NCI-H2029 (cell line): ENCODE measurements at regions not wholly inside any gene's neighbourhood (a gene's known extent, or its start where the extent isn't known, plus 50 kb on each side); places are given as distances from the start of the nearest gene placed in this dataset.

Source experiments
- DNase-seq: peaks from one replicate; lab custom pipeline; 2025; lab: John Stamatoyannopoulos, UW

- no peak for DNase-seq
Observed at GRCh38 chr13:99640260-99640659, 139.0 kb downstream of the TM9SF2 start.

- DNase-seq: no peak
Observed at GRCh38 chr13:99639126-99639525, 137.9 kb downstream of the TM9SF2 start.

- no peak for DNase-seq
Observed at GRCh38 chr13:99636728-99637353, 135.6 kb downstream of the TM9SF2 start.

GRCh38 chr13:99636306-99636705 lies 135.0 kb downstream of the TM9SF2 start:
- no peak for DNase-seq

GRCh38 chr13:99634672-99635071 lies 133.4 kb downstream of the TM9SF2 start:
- DNase-seq: no peak

- no peak for DNase-seq
Observed at GRCh38 chr13:99630269-99630898, 129.1 kb downstream of the TM9SF2 start.

GRCh38 chr13:99629641-99630040 lies 128.4 kb downstream of the TM9SF2 start:
- DNase-seq: no peak

GRCh38 chr13:99628442-99628841 lies 127.2 kb downstream of the TM9SF2 start:
- no peak for DNase-seq

- DNase-seq: no peak
Observed at GRCh38 chr13:99626461-99627082, 125.3 kb downstream of the TM9SF2 start.

- no peak for DNase-seq
Observed at GRCh38 chr13:99624936-99625540, 123.8 kb downstream of the TM9SF2 start.

GRCh38 chr13:99620806-99621205 lies 119.5 kb downstream of the TM9SF2 start:
- no peak for DNase-seq

- no peak for DNase-seq
Observed at GRCh38 chr13:99619207-99619606, 117.9 kb downstream of the TM9SF2 start.

- DNase-seq: no peak
Observed at GRCh38 chr13:99617474-99618255, 116.4 kb downstream of the TM9SF2 start.

- no peak for DNase-seq
Observed at GRCh38 chr13:99614465-99614885, 113.2 kb downstream of the TM9SF2 start.
